NB4 (cell line): ENCODE measurements at regions not wholly inside any gene's neighbourhood (a gene's known extent, or its start where the extent isn't known, plus 50 kb on each side); places are given as distances from the start of the nearest gene placed in this dataset.

ENCODE experiments used
- DNase-seq: peaks from one replicate; pipeline ENCODE4 v3.0.0; 2010; ENCODE audit warnings: low read depth
- H3K4me3 ChIP-seq: one replicate; pipeline ENCODE4 v1.5.1; 2011; ENCODE audit warnings: mild to moderate bottlenecking, low read depth, low read length, moderate library complexity
- CTCF ChIP-seq: IDR thresholded peaks from one replicate; pipeline ENCODE4 v1.5.1; 2012; ENCODE audit warnings: low read depth, low read length
- MAX ChIP-seq: IDR thresholded peaks from 2 replicates; pipeline ENCODE4 v1.6.1; 2011; ENCODE audit warnings: low read depth, low read length
- MYC ChIP-seq: IDR thresholded peaks from 2 replicates; pipeline ENCODE4 v1.6.1; 2011; ENCODE audit warnings: low read depth, low read length
- POLR2A ChIP-seq: IDR thresholded peaks from 2 replicates; pipeline ENCODE4 v1.6.1; 2011; ENCODE audit warnings: mild to moderate bottlenecking; ENCODE audit not compliant: insufficient read length; ENCODE audit errors: extremely low read depth

GRCh38 chr4:178037459-178038214 is 595.4 kb upstream of the AGA start:
- DNase-seq = peak; percentile 7
- TF ChIP-seq CTCF (no peak), POLR2A (no peak), MYC (no peak), MAX (no peak)
- H3K4me3 ChIP-seq = no peak overlapping the region

GRCh38 chr4:178056996-178057395 is 614.8 kb upstream of the AGA start:
- DNase-seq = no peak
- H3K4me3 ChIP-seq = no peak overlapping the region
- TF ChIP-seq MAX (no peak), CTCF (no peak), POLR2A (no peak), MYC (no peak)

- no peak overlapping the region for H3K4me3 ChIP-seq
- DNase-seq = no peak
- no peak for TF ChIP-seq MYC
- no peak for TF ChIP-seq CTCF
- no peak for TF ChIP-seq MAX
- no peak for TF ChIP-seq POLR2A
Observed at GRCh38 chr4:178063568-178063967, 621.3 kb upstream of the AGA start.

GRCh38 chr4:178066338-178066941 is 624.2 kb upstream of the AGA start:
- no peak overlapping the region for H3K4me3 ChIP-seq
- no peak for DNase-seq

GRCh38 chr4:178068136-178068535 is 625.9 kb upstream of the AGA start:
- TF ChIP-seq MYC (no peak), CTCF (no peak), MAX (no peak), POLR2A (no peak)
- no peak overlapping the region for H3K4me3 ChIP-seq
- no peak for DNase-seq

More at GRCh38 chr4:178066338-178066941, 624.2 kb upstream of the AGA start:
- no peak for TF ChIP-seq MAX

GRCh38 chr4:178070163-178070562 is 627.9 kb upstream of the AGA start:
- no peak for DNase-seq
- no peak overlapping the region for H3K4me3 ChIP-seq
- TF ChIP-seq CTCF = no peak
- TF ChIP-seq MYC = no peak
- no peak for TF ChIP-seq POLR2A
- TF ChIP-seq MAX = no peak
